G401 (cell line): ENCODE measurements at regions not wholly inside any gene's neighbourhood (a gene's known extent, or its start where the extent isn't known, plus 50 kb on each side); places are given as distances from the start of the nearest gene placed in this dataset.
"Not testable (repeated sequence)": the region's sequence is repeated elsewhere in the genome, so short reads cannot be mapped to it uniquely, and the experiment has no call there.

Source experiments
- DNase-seq: peaks from one replicate; pipeline ENCODE4 v3.0.0-alpha.2; 2015; ENCODE audit warnings: low spot score
- in situ Hi-C: cut with HindIII; loops from 2 replicates; pipeline ENCODE4 v1.10.0; 2016; ENCODE audit warnings: low sequenced_read_pairs, mixed read lengths

DNA sequence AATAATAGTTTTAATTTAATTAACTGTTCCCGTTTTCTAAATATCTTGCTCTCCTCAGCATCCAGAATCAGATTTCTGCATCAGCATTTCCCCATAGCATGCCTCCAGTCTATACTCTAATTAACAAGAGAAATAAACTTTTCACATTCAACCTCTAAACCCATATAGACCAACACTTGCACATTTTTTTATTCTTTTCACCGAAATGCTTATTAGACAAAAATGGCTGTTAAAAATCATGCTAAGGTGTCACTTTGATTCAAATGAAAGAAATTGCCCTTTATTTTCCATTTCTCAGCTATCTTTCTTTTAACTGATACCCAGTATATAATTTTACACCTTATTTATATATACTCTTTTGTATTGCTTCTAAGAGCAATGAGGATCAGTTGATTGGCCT is 1107.1 kb upstream of the EPHA6 start:
- in situ Hi-C loops: no loop called here

DNA sequence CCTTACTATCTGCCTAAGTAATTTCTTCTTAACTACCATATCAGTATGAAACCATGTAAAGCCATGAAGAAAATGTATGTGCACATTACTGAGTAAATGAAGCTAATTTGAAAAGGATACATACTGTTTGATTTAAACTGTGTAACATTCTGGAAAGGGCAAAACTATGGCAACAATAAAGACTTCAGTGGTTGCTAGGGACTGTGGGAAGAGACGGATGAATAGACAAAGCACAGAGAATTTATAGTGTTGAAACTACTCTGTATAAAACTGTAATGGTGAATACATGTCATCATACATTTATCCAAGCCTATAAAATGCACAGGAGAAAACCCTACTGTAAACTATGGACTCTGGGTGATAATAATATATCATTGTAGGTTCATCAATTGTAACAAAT is 1103.7 kb upstream of the EPHA6 start:
- in situ Hi-C loops: no loop called here
- no peak for DNase-seq

More for the DNA sequence above, 1107.1 kb upstream of the EPHA6 start:
- no peak for DNase-seq

DNA sequence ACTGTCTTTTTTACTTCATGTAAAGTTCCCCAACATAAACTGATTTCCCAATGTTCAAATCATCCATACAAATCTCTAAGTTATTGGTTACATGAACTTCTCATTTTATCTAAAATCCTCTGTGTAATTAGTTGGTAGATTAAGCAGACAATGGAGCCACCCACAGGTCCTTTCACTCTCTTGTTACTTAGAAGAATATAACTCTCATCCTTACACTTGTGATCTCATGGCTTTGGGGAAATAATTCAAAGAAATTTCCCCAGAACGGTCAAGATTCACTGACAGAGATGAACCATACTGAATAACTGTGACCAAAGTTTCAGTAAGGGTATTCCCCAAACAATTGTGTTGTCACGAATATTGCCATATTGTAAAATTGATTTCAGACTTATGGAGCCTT is 1102.6 kb upstream of the EPHA6 start:
- no peak for DNase-seq
- in situ Hi-C loops: no loop called here

DNA sequence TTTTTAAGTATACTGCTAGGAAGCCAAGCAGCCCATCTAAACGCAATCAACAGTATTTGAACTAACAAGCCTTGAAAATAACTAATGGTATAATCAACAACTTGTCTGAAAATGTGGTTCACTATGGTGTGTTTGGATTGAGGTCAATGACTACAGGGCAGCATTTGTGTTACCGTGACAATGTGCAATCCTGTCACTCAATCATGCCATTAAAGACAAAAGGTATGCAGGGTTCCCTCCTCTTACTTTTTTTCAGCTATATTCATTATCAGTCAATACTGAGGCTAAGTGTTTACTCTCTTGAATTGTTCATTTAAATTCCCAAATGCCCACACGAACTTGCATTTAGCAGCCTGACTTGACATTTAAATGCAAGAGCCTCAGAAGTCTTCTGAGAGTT is 1099.3 kb upstream of the EPHA6 start:
- in situ Hi-C loops: no loop called here
- no peak for DNase-seq

DNA sequence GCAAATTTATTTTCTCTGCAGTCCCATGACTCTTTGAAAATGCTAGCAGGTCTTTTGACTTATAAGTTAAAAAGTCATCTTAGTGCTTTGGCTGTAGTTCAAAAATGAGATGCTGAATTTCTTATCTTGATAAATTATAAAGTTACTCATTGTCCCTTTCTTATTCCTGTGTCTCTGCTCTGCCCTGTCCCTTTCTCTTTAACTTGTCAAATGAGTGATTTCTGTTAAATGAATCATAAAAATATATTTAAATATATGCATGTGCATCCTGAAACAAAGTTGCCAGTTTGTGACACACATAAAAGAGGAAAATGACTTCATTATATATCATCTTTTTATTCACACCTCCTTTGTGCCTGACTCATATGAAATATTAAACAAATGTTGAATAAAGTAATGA is 1097.3 kb upstream of the EPHA6 start:
- in situ Hi-C loops: no loop called here
- DNase-seq: no peak

DNA sequence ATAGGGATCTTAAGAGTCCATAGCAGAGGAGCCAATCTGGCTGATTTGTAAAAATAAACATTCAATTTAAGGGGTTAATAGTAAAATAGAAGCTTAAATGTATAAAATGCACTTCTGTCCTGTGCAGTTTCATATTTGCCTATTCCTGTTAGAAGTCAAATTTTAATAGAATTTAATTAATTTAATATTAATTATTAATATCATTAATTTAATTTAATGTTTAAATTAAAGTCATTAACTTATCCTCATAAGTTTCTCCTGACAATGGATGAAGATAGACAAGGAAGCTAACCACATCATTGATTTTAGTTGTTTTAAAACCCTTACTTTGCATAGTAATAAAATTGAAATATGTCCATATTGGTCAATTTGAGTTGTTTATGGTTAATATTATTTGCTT is 1096.2 kb upstream of the EPHA6 start:
- DNase-seq: no peak
- in situ Hi-C loops: no loop called here

DNA sequence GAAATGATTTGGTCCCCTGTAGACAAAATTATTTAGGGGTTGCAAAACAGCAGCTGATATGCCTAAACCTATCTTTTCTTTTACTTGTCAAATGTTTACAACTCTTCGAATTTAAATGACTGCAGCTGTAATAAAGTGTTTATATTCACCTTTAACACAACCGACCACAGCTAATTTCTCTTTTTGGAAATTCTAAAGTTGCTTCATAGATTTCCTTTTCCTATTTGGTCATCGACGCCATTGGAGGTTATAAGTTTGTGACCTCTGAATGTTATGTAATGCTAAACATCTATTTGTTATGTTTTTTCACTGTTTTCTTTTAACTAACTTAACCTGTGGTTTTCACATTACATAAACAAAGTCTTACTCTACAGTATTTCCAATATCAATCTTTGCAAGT is 1094.9 kb upstream of the EPHA6 start:
- in situ Hi-C loops: no loop called here

DNA sequence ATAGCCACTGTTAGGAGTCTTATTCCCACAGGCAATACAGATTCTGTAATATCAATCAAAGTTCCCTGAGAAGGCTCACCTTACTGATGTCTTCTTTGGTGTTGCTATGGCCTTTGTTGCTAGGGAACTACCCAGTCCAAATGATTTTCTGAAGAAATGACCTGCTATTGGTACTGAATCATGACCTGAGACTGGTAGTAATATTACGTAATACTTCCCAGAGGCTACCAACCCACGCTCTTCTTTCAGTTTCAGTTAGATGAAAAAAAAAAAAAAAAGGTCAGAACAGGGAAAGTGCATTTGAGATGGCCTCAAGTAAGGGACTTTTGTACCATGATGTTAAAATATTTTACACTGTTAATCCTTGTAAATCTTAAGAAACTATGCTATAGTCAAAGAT is 1092.5 kb upstream of the EPHA6 start:
- DNase-seq: no peak
- in situ Hi-C loops: no loop called here

More for the DNA sequence above, 1094.9 kb upstream of the EPHA6 start:
- DNase-seq: no peak

DNA sequence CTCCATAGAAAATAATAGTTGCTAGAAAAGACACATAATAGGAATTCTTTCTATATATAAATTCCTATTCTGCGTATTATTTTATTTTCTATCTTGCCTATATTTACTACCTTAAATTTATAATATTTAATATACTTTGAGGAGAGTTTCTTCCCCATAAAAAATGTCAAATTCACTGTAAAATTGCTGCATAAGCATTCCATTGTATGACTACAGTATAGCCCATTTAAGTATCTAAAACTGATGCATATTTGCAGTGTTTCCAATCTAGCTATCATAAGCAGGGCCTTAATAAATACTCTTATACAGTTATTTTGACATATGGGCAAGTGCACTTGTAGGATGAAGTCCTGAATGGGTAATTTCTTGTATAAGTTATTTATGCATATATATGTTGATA is 1088.6 kb upstream of the EPHA6 start:
- in situ Hi-C loops: no loop called here
- DNase-seq: no peak

DNA sequence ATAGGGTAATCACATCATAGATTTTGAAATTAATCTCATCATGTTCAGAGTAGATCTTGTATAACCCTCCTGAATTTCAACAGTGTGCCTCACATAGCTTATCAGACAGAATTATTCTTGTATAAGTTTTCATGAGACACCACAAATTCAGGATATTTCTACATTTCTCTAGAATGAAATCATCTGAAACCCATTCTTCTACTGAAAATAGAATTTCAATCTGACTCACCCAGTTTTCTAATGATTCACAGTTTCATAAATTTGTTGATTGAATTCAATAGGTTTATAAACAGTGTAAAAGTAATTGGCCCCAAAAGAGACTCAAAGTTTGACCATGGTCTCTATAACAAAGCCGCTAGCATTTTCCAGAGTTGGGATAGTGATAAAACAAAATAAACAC is 1082.6 kb upstream of the EPHA6 start:
- no peak for DNase-seq
- in situ Hi-C loops: no loop called here

DNA sequence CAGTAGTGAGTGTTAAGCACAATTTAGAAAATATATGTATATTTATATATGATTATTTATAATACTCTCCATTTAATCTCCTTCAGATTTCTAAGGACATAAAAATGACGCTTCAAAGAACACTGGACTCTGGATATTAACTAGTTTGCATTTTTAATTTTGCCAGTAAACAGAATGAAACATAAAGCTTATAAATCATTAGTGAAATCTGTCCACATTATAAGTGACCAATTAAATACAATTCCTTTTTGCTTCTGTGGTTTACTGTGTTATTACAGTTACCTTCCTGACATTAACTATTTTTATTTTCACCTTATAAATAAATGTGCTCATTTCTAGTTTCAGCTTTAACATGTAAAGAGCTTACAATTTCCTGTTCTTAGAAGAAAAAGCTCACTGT is 1081.1 kb upstream of the EPHA6 start:
- DNase-seq: no peak
- in situ Hi-C loops: no loop called here

DNA sequence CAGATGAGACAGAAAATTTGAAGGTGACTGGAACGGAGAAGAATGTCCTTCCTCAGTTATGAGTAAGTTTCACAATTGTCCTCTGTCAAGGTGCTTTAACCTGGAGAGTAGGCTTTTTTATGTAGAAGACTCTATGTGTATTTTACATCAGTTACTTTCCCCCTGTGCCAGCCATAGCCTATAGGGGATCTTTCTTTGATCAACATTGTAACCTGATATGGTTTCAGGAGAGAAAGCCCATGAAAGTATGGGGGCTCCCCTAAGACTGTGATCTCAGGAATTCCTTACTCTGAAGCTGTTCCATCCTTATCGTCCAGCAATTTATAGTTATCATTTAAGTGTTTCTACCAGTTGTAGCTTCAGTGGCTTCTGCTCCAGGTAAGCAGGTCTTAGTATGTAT is 1076.3 kb upstream of the EPHA6 start:
- DNase-seq: no peak
- in situ Hi-C loops: no loop called here

DNA sequence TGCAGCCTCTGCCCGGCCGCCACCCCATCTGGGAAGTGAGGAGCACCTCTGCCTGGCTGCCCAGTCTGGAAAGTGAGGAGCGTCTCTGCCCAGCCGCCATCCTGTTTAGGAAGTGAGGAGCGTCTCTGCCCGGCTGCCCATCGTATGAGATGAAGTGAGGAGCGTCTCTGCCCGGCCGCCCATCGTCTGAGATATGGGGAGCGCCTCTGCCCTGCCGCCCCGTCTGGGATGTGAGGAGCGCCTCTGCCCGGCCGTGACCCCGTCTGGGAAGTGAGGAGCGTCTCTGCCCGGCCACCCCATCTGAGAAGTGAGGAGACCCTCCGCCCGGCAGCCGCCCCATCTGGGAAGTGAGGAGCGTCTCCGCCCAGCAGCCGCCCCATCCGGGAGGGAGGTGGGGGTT is 1069.5 kb upstream of the EPHA6 start:
- DNase-seq, in situ Hi-C loops: not testable (repeated sequence)

DNA sequence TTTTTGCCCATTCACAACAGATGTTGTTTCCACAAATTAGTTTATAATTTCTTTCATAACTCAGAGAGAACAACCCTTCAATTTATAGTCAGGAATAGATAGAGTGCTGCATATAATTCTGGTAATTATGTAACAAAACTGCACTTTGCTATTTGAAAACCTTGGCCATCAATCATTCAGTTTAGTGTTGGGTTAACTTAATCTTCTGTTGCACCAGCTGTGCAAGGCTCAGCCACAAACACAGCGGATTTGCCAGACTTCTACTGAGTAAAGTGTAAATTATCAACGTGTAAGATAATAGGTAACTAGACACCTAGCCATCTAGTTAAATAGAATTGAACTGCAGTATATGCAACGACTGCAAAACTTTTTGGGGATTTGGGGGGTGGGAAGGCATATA is 1064.3 kb upstream of the EPHA6 start:
- in situ Hi-C loops: no loop called here
- no peak for DNase-seq

DNA sequence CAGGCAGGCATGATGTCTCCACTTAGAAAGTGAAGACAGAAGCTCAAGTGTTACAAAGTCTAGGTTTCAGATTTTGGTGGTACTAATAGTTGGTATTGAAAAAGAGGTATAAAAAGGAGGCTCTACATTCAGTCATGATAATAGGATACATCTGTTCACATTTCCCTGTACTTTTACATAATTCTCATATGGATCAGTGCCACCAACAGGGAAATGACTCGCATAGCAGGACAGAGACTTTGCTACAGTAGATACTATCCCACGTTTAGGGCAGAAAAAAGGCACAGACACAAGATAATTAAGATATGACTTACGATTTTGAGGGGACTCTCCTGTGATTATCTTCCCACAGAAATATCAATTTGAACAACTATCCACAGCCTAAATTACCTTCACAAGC is 1062.9 kb upstream of the EPHA6 start:
- in situ Hi-C loops: no loop called here

DNA sequence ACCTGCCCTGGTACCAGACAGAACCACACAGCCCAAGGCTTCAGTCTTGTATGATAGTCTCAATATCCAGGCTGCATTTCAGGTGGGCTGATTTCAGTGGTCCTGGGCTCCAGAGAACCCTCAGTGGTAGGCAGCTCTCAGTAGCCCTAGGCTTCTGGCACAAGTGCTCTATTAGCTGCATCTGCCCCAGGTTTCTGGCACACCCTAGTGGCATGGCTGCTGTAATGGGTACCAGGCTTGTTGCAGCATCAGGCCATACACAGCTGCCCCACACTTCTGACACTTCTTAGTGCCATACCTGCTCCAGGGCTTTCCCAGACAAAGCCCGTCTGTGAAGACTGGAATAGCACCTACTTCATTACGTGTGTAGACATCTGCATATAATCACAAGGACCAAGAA is 1062.2 kb upstream of the EPHA6 start:
- in situ Hi-C loops: no loop called here
- DNase-seq: no peak

More for the DNA sequence above, 1062.9 kb upstream of the EPHA6 start:
- no peak for DNase-seq

DNA sequence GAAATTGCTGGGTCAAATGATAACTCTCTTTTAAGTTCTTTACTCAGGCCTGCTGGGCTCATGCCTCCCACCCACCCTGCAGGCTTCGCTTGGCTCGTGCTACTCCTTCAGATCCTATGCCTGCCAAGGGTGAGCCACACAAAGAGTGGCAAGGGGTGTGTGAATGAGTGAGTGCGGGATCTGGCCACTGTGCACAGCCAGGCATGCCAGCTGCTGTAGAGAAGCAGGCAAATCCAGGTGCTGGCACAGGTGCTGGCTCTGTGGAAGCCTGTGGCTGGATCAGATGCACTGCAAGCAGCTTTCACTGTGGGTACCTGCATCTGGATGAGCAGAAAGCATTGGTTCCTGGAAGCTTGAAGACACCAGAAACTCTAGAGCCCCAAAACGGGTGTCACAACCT is 1055.7 kb upstream of the EPHA6 start:
- no peak for DNase-seq
- in situ Hi-C loops: no loop called here

DNA sequence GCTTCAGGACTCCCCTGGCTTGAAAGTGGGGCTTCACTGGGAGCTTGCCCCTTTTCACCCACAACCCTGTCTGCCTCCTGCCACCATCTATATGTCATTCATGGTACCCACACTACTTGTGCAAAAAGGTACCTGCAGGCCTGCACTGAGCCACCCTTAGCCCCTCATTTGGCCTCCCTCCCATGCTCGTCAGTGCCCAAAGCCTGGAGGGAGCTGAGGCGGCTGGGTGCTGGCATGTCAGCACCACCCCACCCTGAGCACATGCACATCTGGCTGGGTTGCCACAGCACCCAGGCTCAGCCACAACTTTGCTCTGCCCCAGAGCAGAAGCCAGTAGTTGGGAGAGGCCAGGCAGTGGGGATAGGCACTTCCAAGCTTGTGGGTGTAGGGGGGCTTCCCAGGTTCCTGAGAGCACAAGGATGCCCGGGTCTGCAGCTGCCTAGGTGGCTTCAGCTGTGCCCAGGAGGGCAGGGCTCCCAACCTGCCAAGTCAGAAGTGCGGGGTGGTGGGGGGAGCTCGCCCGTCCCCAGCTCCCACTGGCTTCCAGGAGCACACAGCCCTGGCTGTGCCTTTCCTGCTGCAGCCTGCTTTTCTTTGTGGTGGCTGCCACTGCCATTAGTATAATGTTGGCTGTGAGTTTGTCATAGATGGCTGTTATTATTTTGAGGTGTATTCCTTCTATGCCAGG is 1054.6 kb upstream of the EPHA6 start:
- DNase-seq: no peak
- in situ Hi-C loops: no loop called here

DNA sequence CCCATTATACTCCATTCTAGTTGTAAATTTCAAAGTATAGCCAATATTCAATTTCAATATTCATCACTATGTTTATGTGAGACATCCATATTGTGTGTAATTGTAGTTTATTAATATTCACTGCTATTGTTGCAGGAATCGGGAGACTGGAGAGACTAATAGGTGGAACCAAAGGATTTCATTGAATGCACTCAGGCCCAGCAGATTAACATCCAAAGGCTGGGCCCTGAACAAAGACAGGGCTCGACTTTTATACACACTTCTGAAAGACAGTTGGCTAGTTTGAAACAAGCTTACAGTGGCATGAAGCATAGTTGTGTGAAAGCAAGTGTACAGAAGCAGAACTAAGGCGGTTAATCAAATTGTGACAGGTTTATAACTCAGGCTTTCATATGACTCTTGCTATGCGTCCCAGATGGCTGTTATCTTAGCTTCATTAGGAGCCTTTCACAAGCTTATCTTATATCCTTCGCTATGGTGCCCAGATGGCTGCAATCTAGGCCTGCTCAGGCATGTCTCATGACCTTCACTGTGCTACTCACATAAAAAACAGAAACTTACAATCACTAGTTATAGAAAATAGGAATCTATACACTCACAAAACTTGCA is 1038.8 kb upstream of the EPHA6 start:
- DNase-seq: no peak
- in situ Hi-C loops: no loop called here

DNA sequence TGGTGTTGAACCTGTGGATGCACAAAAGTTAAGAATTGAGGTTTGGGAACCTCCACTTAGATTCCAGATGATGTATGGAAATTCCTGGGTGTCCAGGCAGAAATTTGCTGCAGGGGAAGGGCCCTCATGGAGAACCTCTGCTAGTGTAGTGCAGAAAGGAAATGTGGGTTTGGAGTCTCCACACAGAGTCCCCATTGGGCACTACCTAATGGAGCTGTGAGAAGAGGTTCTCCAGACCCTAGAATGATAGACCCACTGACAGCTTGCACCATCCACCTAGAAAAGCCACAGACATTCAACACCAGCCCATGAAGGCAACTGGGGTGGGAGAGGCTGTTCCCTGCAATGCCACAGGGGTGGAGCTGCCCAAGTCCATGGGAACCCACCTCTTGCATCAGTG is 1032.8 kb upstream of the EPHA6 start:
- DNase-seq: no peak
- in situ Hi-C loops: no loop called here

DNA sequence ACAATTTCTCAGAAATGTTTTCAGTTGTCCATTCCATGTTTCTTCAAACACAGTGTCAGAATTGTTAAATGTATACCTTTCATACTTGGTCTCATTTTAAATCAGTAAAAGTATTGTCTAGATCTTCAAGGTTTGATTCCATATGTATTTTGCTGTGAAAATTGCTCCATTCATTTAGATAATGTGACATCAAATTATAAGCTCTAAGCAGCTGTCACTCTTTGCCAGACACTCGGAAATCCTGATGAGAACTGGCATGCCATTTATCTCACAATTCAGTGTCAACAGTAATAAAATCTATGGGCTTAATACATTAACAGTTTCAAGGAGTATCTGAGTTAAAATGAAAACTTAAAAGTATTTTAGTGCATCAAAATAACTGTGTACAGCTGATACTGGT is 1025.3 kb upstream of the EPHA6 start:
- no peak for DNase-seq
- in situ Hi-C loops: no loop called here
